Memory B cell (primary cell): ENCODE measurements at regions not wholly inside any gene's neighbourhood (a gene's known extent, or its start where the extent isn't known, plus 50 kb on each side); places are given as distances from the start of the nearest gene placed in this dataset.
"Not testable (repeated sequence)": the region's sequence is repeated elsewhere in the genome, so short reads cannot be mapped to it uniquely, and the experiment has no call there.

Experiments used
- ATAC-seq: fragments of 150-1000 bp; cut with Tn5 transposase; 2 replicates; pipeline ENCODE4 v1.10.0; 2021; ENCODE audit warnings: low read depth, mild to moderate bottlenecking, moderate library complexity
- DNase-seq, 2 donors: peaks; one replicate each; pipeline ENCODE4 v3.0.0; 2022; ENCODE audit warnings: low spot score in 2 of 2
- H3K27ac Mint-ChIP-seq: one replicate; pipeline ENCODE4 v1.8.0; 2022; ENCODE audit warnings: mild to moderate bottlenecking, moderate library complexity, mixed read lengths
- H3K27me3 Mint-ChIP-seq: one replicate; pipeline ENCODE4 v1.8.0; 2022; ENCODE audit warnings: mixed read lengths
- H3K36me3 Mint-ChIP-seq: one replicate; pipeline ENCODE4 v1.8.0; 2022; ENCODE audit warnings: mild to moderate bottlenecking, mixed read lengths
- H3K4me1 Mint-ChIP-seq: one replicate; pipeline ENCODE4 v1.8.0; 2022; ENCODE audit warnings: mixed read lengths
- H3K4me3 Mint-ChIP-seq: one replicate; pipeline ENCODE4 v1.8.0; 2022; ENCODE audit warnings: mild to moderate bottlenecking, moderate library complexity, mixed read lengths
- H3K9me3 Mint-ChIP-seq: one replicate; pipeline ENCODE4 v1.8.0; 2022; ENCODE audit warnings: mixed read lengths

GRCh38 chr7:10474048-10474447 is 499.6 kb upstream of the PHF14 start:
- no peak overlapping the region for H3K4me3 Mint-ChIP-seq
- no peak overlapping the region for H3K27ac Mint-ChIP-seq
- no peak for DNase-seq
- no peaks in the 10 kb centered on the region for H3K9me3 Mint-ChIP-seq
- H3K36me3 Mint-ChIP-seq: no peaks in the 10 kb centered on the region
- ATAC-seq: no peak
- H3K27me3 Mint-ChIP-seq: no peaks in the 10 kb centered on the region
- no peaks in the 10 kb centered on the region for H3K4me1 Mint-ChIP-seq

GRCh38 chr7:10475940-10476641 is 497.6 kb upstream of the PHF14 start:
- no peak overlapping the region for H3K4me3 Mint-ChIP-seq
- no peaks in the 10 kb centered on the region for H3K36me3 Mint-ChIP-seq
- no peaks in the 10 kb centered on the region for H3K9me3 Mint-ChIP-seq
- no peaks in the 10 kb centered on the region for H3K4me1 Mint-ChIP-seq
- DNase-seq (no peak), ATAC-seq (no peak)
- H3K27ac Mint-ChIP-seq: no peak overlapping the region
- H3K27me3 Mint-ChIP-seq: no peaks in the 10 kb centered on the region

DNA sequence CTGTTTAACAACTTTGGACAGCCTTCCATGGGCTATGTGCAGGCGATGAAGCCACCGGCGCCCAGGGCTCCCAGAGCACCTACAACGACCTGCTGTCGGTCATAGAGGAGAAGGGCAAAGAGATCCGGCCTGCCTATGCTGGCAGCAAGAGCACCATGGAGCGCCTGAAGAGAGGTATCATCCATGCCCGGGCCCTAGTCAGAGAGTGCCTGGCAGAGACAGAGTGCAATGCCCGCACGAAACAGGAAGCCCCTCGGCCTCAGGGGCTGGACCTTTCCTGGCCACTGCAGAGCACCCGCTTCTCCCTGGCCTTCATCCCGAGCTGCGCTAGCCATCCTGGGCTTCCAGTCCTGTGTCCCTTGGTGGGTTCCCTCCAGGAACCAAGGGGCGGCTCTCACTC is 497.0 kb upstream of the PHF14 start:
- ATAC-seq (no peak), DNase-seq (no peak)
- Mint-ChIP-seq H3K4me3 (no peak overlapping the region), H3K27ac (no peak overlapping the region), H3K36me3 (no peaks in the 10 kb centered on the region), H3K27me3 (no peaks in the 10 kb centered on the region), H3K4me1 (no peaks in the 10 kb centered on the region), H3K9me3 (no peaks in the 10 kb centered on the region)

- H3K4me1 Mint-ChIP-seq: no peaks in the 10 kb centered on the region
- no peaks in the 10 kb centered on the region for H3K36me3 Mint-ChIP-seq
- DNase-seq (no peak), ATAC-seq (no peak)
- no peak overlapping the region for H3K4me3 Mint-ChIP-seq
- H3K27ac Mint-ChIP-seq: no peak overlapping the region
- H3K27me3 Mint-ChIP-seq: no peaks in the 10 kb centered on the region
- no peaks in the 10 kb centered on the region for H3K9me3 Mint-ChIP-seq
These were observed 490.0 kb upstream of the PHF14 start for GRCh38 chr7:10483671-10484070.

GRCh38 chr7:10484767-10485166 is 488.9 kb upstream of the PHF14 start:
- Mint-ChIP-seq H3K27ac (no peak overlapping the region), H3K4me3 (no peak overlapping the region), H3K9me3 (no peaks in the 10 kb centered on the region), H3K36me3 (no peaks in the 10 kb centered on the region), H3K27me3 (no peaks in the 10 kb centered on the region), H3K4me1 (no peaks in the 10 kb centered on the region)
- no peak for DNase-seq
- no peak for ATAC-seq

GRCh38 chr7:10501206-10501884 is 472.3 kb upstream of the PHF14 start:
- not testable (repeated sequence) for H3K4me1 Mint-ChIP-seq, H3K4me3 Mint-ChIP-seq, H3K27ac Mint-ChIP-seq, H3K36me3 Mint-ChIP-seq, H3K27me3 Mint-ChIP-seq, ATAC-seq, DNase-seq
- H3K9me3 Mint-ChIP-seq: peaks cover 12% of the 10 kb centered on the region

DNA sequence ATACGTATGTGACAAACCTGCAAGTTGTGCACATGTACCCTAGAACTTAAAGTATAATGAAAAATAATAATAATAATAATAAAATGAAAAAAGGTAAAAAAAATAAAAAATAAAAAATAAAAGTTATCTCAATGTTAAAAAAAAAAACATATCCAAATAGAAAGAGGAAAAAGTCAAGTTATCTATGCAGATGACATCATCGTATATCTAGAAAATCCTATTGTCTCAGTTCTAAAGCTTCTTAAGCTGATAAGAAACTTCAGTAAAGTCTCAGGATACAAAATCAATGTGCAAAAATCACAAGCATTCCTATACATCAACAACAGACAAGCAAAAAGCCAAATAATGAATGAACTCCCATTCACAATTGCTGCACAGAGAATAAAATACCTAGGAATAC is 466.6 kb upstream of the PHF14 start:
- ATAC-seq (no peak), DNase-seq (no peak)
- peaks cover 9% of the 10 kb centered on the region for H3K9me3 Mint-ChIP-seq
- no peaks in the 10 kb centered on the region for H3K27me3 Mint-ChIP-seq
- no peaks in the 10 kb centered on the region for H3K36me3 Mint-ChIP-seq
- no peak overlapping the region for H3K4me3 Mint-ChIP-seq
- no peak overlapping the region for H3K27ac Mint-ChIP-seq
- no peaks in the 10 kb centered on the region for H3K4me1 Mint-ChIP-seq

GRCh38 chr7:10521306-10521705 is 452.4 kb upstream of the PHF14 start:
- H3K27me3 Mint-ChIP-seq: no peaks in the 10 kb centered on the region
- no peaks in the 10 kb centered on the region for H3K4me1 Mint-ChIP-seq
- DNase-seq (no peak), ATAC-seq (no peak)
- H3K36me3 Mint-ChIP-seq: no peaks in the 10 kb centered on the region
- H3K9me3 Mint-ChIP-seq: peaks cover 2% of the 10 kb centered on the region
- H3K4me3 Mint-ChIP-seq: no peak overlapping the region
- no peak overlapping the region for H3K27ac Mint-ChIP-seq

DNA sequence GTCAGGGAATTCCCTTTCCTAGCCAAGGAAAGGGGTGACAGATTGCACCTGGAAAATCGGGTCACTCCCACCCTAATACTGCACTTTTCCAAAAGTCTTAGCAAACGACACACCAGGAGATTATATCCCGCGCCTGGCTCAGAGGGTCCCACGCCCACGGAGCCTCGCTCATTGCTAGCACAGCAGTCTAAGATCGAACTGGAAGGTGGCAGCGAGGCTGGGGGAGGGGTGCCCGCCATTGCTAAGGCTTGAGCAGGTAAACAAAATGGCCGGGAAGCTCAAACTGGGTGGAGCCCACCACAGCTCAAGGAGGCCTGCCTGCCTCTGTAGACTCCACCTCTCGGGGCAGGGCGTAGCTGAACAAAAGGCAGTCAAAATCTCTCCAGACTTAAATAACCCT is 440.2 kb upstream of the PHF14 start:
- not testable (repeated sequence) for ATAC-seq, DNase-seq, H3K36me3 Mint-ChIP-seq, H3K4me3 Mint-ChIP-seq, H3K27me3 Mint-ChIP-seq, H3K27ac Mint-ChIP-seq, H3K4me1 Mint-ChIP-seq, H3K9me3 Mint-ChIP-seq

GRCh38 chr7:10536561-10536960 is 437.1 kb upstream of the PHF14 start:
- no peak overlapping the region for H3K27ac Mint-ChIP-seq
- no peak overlapping the region for H3K4me3 Mint-ChIP-seq
- DNase-seq (no peak), ATAC-seq (no peak)
- no peaks in the 10 kb centered on the region for H3K36me3 Mint-ChIP-seq
- H3K4me1 Mint-ChIP-seq: no peaks in the 10 kb centered on the region
- peaks cover 2% of the 10 kb centered on the region for H3K9me3 Mint-ChIP-seq
- H3K27me3 Mint-ChIP-seq: no peaks in the 10 kb centered on the region

- H3K9me3 Mint-ChIP-seq: no peaks in the 10 kb centered on the region
- no peaks in the 10 kb centered on the region for H3K27me3 Mint-ChIP-seq
- no peak overlapping the region for H3K27ac Mint-ChIP-seq
- H3K36me3 Mint-ChIP-seq: no peaks in the 10 kb centered on the region
- H3K4me3 Mint-ChIP-seq: no peak overlapping the region
- DNase-seq (no peak), ATAC-seq (no peak)
- no peaks in the 10 kb centered on the region for H3K4me1 Mint-ChIP-seq
These were observed 435.9 kb upstream of the PHF14 start for GRCh38 chr7:10537764-10538163.

DNA sequence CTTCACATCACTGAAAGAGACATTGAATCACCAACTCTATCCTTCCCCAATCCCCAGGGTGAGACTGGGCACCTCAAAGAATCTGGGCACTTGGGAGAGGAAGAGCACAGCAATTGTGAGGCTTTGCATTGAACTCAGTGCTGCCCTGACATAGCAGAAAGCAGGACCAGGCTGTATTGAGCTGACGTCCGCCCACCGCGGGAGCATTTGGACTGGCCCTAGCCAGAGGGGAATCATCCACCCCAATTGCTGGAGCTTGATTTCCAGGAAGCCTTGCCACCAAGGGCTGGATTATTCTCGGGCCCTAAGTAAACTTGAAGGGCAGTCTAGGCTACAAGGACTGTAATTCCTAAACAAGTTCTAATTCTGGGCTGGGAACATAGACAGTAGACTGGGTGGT is 416.3 kb upstream of the PHF14 start:
- H3K4me3 Mint-ChIP-seq: no peak overlapping the region
- H3K27ac Mint-ChIP-seq: no peak overlapping the region
- H3K9me3 Mint-ChIP-seq: no peaks in the 10 kb centered on the region
- ATAC-seq (no peak), DNase-seq (no peak)
- H3K36me3 Mint-ChIP-seq: no peaks in the 10 kb centered on the region
- no peaks in the 10 kb centered on the region for H3K27me3 Mint-ChIP-seq
- no peaks in the 10 kb centered on the region for H3K4me1 Mint-ChIP-seq

GRCh38 chr7:10560497-10560896 is 413.2 kb upstream of the PHF14 start:
- H3K36me3 Mint-ChIP-seq: no peaks in the 10 kb centered on the region
- no peaks in the 10 kb centered on the region for H3K27me3 Mint-ChIP-seq
- peaks cover 1% of the 10 kb centered on the region for H3K9me3 Mint-ChIP-seq
- H3K27ac Mint-ChIP-seq: no peak overlapping the region
- DNase-seq (no peak), ATAC-seq (no peak)
- H3K4me3 Mint-ChIP-seq: no peak overlapping the region
- H3K4me1 Mint-ChIP-seq: no peaks in the 10 kb centered on the region

GRCh38 chr7:10568891-10569290 is 404.8 kb upstream of the PHF14 start:
- Mint-ChIP-seq H3K27me3 (no peaks in the 10 kb centered on the region), H3K9me3 (peaks cover 2% of the 10 kb centered on the region), H3K27ac (no peak overlapping the region), H3K4me1 (no peaks in the 10 kb centered on the region), H3K36me3 (no peaks in the 10 kb centered on the region), H3K4me3 (no peak overlapping the region)
- ATAC-seq (no peak), DNase-seq (no peak)

DNA sequence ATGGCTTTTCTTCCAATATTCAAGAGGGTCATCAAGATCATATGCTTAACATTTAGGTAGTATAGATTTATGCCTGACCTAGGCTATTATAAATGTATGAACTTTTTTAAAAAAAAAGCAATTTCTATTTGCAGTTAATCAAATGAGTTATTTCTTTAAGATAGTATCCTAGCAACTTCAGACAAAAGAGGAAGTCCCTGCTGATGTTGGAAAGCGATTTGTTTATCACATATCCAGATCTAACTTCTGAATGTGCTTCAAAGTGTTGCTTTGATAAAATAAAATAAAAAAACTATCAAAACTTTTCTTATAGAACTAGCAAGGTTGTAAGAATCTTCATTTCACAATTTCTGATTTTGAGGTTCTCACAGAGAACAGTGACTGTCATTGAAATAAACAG is 401.9 kb upstream of the PHF14 start:
- ATAC-seq (no peak), DNase-seq (no peak)
- H3K27me3 Mint-ChIP-seq: no peaks in the 10 kb centered on the region
- no peaks in the 10 kb centered on the region for H3K9me3 Mint-ChIP-seq
- H3K4me3 Mint-ChIP-seq: no peak overlapping the region
- no peaks in the 10 kb centered on the region for H3K36me3 Mint-ChIP-seq
- H3K4me1 Mint-ChIP-seq: no peaks in the 10 kb centered on the region
- no peak overlapping the region for H3K27ac Mint-ChIP-seq
